Hepatocyte (in vitro differentiated cells): ENCODE measurements at regions not wholly inside any gene's neighbourhood (a gene's known extent, or its start where the extent isn't known, plus 50 kb on each side); places are given as distances from the start of the nearest gene placed in this dataset.

Experiments
- CTCF ChIP-seq: fragments of 200-600 bp; sonication (generic); IDR thresholded peaks from 2 replicates; pipeline ENCODE4 v1.5.1; 2016; ENCODE audit warnings: antibody characterized with exemption, mild to moderate bottlenecking; ENCODE audit not compliant: poor library complexity
- EZH2 ChIP-seq: fragments of 200-600 bp; sonication (generic); IDR thresholded peaks from 2 replicates; pipeline ENCODE4 v1.6.1; 2016; ENCODE audit warnings: antibody characterized with exemption, mild to moderate bottlenecking, borderline replicate concordance

- no peak for TF ChIP-seq CTCF
- TF ChIP-seq EZH2, result no peak
These were observed 938.3 kb upstream of the PCDH9 start for GRCh38 chr13:68168448-68168847.
